ENCODE measurements at regions not wholly inside any gene's neighbourhood (a gene's known extent, or its start where the extent isn't known, plus 50 kb on each side); places are given as distances from the start of the nearest gene placed in this dataset.

GRCh38 chr9:19689328-19690101 is 99.3 kb downstream of the SLC24A2 start:
- H3K27me3 ChIP-seq (ENCODE audit: low read depth, low read length) = no peaks in the 10 kb centered on the region
- no peak overlapping the region for H3K4me3 ChIP-seq (ENCODE audit: low read depth in 1 of 2, low read length in 2 of 2)
- H3K27ac ChIP-seq (ENCODE audit: low read length) = no peak overlapping the region
- H3K9me3 ChIP-seq (ENCODE audit: control insufficient read depth in 1 of 2, low read length in 2 of 2) = peaks cover 0 to 6% of the 10 kb centered on the region in 2 donors
- no peaks in the 10 kb centered on the region for H3K36me3 ChIP-seq (ENCODE audit: control insufficient read depth in 1 of 2, insufficient read depth in 2 of 2, low read length in 2 of 2)
- no peaks in the 10 kb centered on the region for H3K4me1 ChIP-seq (ENCODE audit: control insufficient read depth in 1 of 2, insufficient read depth in 2 of 2, low read length in 2 of 2)

GRCh38 chr9:19683715-19684114 is 105.1 kb downstream of the SLC24A2 start:
- no peaks in the 10 kb centered on the region for H3K4me1 ChIP-seq (ENCODE audit: control insufficient read depth in 1 of 2, insufficient read depth in 2 of 2, low read length in 2 of 2)
- no peaks in the 10 kb centered on the region for H3K9me3 ChIP-seq (ENCODE audit: control insufficient read depth in 1 of 2, low read length in 2 of 2)

DNA sequence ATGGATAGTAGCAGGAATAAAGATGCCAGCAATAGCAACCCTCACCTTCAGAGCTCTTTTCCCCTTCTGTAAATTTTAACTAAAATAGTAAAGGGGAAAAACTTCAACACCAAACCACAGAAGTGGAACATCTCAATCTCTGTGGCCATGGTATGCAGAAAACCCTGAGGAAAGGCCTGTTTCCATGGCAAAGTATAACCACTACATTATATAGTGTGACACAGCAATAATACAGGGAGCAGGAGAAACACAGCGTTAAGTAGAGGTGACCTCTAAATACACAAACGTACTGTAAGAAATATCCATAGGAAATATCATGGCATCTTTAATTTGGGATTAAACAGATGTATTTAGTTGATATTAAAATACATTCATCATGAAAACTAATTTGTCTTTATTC is 106.4 kb downstream of the SLC24A2 start:
- H3K4me1 ChIP-seq (ENCODE audit: control insufficient read depth in 1 of 2, insufficient read depth in 2 of 2, low read length in 2 of 2) = no peaks in the 10 kb centered on the region
- no peaks in the 10 kb centered on the region for H3K27me3 ChIP-seq (ENCODE audit: low read depth, low read length)
- no peaks in the 10 kb centered on the region for H3K9me3 ChIP-seq (ENCODE audit: control insufficient read depth in 1 of 2, low read length in 2 of 2)
- no peak overlapping the region for H3K4me3 ChIP-seq (ENCODE audit: low read depth in 1 of 2, low read length in 2 of 2)
- no peak overlapping the region for H3K27ac ChIP-seq (ENCODE audit: low read length)
- no peaks in the 10 kb centered on the region for H3K36me3 ChIP-seq (ENCODE audit: control insufficient read depth in 1 of 2, insufficient read depth in 2 of 2, low read length in 2 of 2)

More at GRCh38 chr9:19683715-19684114, 105.1 kb downstream of the SLC24A2 start:
- Histone ChIP-seq H3K4me3 (ENCODE audit: low read depth in 1 of 2, low read length in 2 of 2) (no peak overlapping the region), H3K27me3 (ENCODE audit: low read depth, low read length) (no peaks in the 10 kb centered on the region), H3K27ac (ENCODE audit: low read length) (no peak overlapping the region), H3K36me3 (ENCODE audit: control insufficient read depth in 1 of 2, insufficient read depth in 2 of 2, low read length in 2 of 2) (no peaks in the 10 kb centered on the region)

DNA sequence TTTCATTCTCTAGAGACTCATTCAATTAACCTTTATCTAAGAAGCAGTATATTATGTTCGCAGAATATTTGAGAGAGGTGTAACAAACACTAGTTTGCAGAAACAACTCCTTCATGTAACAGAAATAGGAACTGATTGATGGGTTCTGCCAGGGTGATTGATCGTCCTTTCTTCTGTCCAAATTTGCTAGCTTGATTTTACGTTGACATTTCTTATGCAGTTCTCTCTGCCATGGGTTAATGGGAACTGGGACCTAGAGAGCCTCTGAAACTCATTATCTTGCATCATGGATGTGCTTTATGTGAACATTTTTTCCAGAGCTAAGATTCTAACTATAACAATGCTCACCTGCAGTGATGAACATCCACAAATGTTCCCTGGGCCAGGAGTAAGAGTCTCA is 107.0 kb downstream of the SLC24A2 start:
- Histone ChIP-seq H3K4me1 (ENCODE audit: control insufficient read depth in 1 of 2, insufficient read depth in 2 of 2, low read length in 2 of 2) (no peaks in the 10 kb centered on the region), H3K27ac (ENCODE audit: low read length) (no peak overlapping the region), H3K36me3 (ENCODE audit: control insufficient read depth in 1 of 2, insufficient read depth in 2 of 2, low read length in 2 of 2) (no peaks in the 10 kb centered on the region), H3K4me3 (ENCODE audit: low read depth in 1 of 2, low read length in 2 of 2) (no peak overlapping the region), H3K9me3 (ENCODE audit: control insufficient read depth in 1 of 2, low read length in 2 of 2) (no peaks in the 10 kb centered on the region), H3K27me3 (ENCODE audit: low read depth, low read length) (no peaks in the 10 kb centered on the region)

DNA sequence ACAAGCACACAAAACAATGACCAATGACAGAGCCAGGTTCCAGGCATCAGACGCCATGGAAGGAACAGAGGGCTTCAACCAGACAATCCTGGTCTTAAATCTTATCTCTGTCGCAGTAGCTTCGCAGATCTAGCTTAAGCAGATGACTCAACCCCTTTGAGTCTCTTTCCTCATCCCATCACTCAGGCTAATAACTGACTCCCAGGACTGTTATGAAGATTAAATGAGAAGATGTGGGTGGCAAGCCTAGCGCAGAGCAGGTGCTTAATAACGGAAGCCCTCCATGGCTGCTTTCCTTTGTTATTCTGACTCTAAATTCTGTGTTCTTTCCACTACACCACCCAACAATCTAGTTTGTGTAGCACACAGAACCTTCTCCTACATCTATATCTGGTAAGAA is 110.9 kb downstream of the SLC24A2 start:
- Histone ChIP-seq H3K4me3 (ENCODE audit: low read depth in 1 of 2, low read length in 2 of 2) (no peak overlapping the region), H3K27me3 (ENCODE audit: low read depth, low read length) (no peaks in the 10 kb centered on the region), H3K4me1 (ENCODE audit: control insufficient read depth in 1 of 2, insufficient read depth in 2 of 2, low read length in 2 of 2) (no peaks in the 10 kb centered on the region), H3K9me3 (ENCODE audit: control insufficient read depth in 1 of 2, low read length in 2 of 2) (no peaks in the 10 kb centered on the region), H3K36me3 (ENCODE audit: control insufficient read depth in 1 of 2, insufficient read depth in 2 of 2, low read length in 2 of 2) (no peaks in the 10 kb centered on the region), H3K27ac (ENCODE audit: low read length) (no peak overlapping the region)

DNA sequence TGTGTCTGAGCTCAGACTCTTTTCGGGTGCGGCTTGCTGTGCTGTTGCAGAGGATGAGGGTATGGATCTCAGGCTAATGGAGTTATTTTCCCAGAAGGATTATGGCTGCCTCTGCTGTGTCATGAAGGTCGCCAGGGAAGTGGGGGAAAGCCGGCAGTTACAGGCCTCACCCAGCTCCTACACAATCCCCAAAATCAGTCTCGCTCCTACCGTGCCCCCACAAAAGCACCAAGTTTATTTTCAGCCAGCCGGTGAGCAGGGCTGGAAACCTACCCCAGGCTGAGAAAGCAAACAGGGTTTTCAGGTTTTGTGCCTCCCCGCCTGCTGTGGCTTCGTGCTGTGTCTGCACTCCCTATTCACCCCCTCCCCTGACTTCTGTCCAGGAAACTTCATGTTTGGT is 113.3 kb downstream of the SLC24A2 start:
- Histone ChIP-seq H3K36me3 (ENCODE audit: control insufficient read depth in 1 of 2, insufficient read depth in 2 of 2, low read length in 2 of 2) (no peaks in the 10 kb centered on the region), H3K27ac (ENCODE audit: low read length) (no peak overlapping the region), H3K4me3 (ENCODE audit: low read depth in 1 of 2, low read length in 2 of 2) (no peak overlapping the region)

DNA sequence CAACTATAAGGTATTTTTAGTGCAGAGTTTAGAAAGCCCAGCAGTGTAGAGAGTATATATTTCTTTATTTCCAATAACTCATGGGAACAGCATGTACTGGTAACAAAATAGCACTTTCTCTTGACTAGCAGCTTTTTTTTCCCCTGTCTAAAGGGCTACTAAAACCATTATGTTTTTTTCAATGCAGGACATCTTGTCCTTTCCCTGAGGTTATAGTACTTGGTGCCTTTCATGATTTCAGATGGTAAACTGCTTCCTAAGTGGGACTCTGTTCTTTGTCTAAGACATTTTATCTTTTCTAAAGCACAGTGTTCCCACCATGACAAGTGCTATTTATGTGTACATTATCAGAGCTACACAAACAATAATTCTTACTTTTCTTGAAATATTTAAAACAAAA is 122.3 kb downstream of the SLC24A2 start:
- Histone ChIP-seq H3K4me1 (ENCODE audit: control insufficient read depth in 1 of 2, insufficient read depth in 2 of 2, low read length in 2 of 2) (no peaks in the 10 kb centered on the region), H3K36me3 (ENCODE audit: control insufficient read depth in 1 of 2, insufficient read depth in 2 of 2, low read length in 2 of 2) (no peaks in the 10 kb centered on the region), H3K9me3 (ENCODE audit: control insufficient read depth in 1 of 2, low read length in 2 of 2) (no peaks in the 10 kb centered on the region), H3K27me3 (ENCODE audit: low read depth, low read length) (no peaks in the 10 kb centered on the region), H3K4me3 (ENCODE audit: low read depth in 1 of 2, low read length in 2 of 2) (no peak overlapping the region), H3K27ac (ENCODE audit: low read length) (no peak overlapping the region)

More for the DNA sequence above, 113.3 kb downstream of the SLC24A2 start:
- Histone ChIP-seq H3K9me3 (ENCODE audit: control insufficient read depth in 1 of 2, low read length in 2 of 2) (no peaks in the 10 kb centered on the region), H3K27me3 (ENCODE audit: low read depth, low read length) (no peaks in the 10 kb centered on the region), H3K4me1 (ENCODE audit: control insufficient read depth in 1 of 2, insufficient read depth in 2 of 2, low read length in 2 of 2) (no peaks in the 10 kb centered on the region)

DNA sequence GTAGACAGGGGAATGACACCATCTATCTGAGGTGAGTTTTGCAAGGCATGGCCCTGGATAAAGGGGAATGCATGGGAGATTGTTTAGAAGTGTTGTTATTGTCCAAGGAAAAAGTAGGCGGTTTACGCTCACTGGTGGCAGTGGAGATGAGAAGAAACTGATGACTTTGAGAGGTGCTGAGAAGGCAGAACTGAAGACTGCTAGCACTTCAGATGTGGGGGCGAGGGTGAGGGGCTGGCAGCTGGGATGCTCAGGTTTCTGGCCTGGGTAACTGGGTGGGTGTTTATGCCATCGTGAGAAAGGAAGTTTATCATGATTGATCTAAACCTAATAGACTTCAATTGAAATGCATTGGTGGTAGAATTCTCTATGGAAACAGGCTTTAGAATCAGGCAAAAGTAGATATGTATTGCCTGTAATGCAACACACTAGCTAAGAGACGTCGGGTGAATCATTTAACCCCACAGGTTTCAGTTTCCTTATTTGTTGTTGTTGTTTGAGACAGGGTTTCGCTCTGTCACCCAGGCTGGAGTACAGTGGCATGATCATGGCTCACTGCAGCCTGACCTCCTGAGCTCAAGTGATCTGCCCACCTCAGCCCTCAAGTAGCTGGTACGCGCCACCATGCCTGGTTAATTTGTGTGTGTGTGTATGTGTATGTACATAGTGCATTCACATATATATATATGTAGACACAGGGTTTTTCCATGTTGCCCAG is 123.5 kb downstream of the SLC24A2 start:
- no peaks in the 10 kb centered on the region for H3K36me3 ChIP-seq (ENCODE audit: control insufficient read depth in 1 of 2, insufficient read depth in 2 of 2, low read length in 2 of 2)
- no peaks in the 10 kb centered on the region for H3K27me3 ChIP-seq (ENCODE audit: low read depth, low read length)
- H3K4me1 ChIP-seq (ENCODE audit: control insufficient read depth in 1 of 2, insufficient read depth in 2 of 2, low read length in 2 of 2) = no peaks in the 10 kb centered on the region
- no peak overlapping the region for H3K4me3 ChIP-seq (ENCODE audit: low read depth in 1 of 2, low read length in 2 of 2)
- no peaks in the 10 kb centered on the region for H3K9me3 ChIP-seq (ENCODE audit: control insufficient read depth in 1 of 2, low read length in 2 of 2)
- H3K27ac ChIP-seq (ENCODE audit: low read length) = no peak overlapping the region

DNA sequence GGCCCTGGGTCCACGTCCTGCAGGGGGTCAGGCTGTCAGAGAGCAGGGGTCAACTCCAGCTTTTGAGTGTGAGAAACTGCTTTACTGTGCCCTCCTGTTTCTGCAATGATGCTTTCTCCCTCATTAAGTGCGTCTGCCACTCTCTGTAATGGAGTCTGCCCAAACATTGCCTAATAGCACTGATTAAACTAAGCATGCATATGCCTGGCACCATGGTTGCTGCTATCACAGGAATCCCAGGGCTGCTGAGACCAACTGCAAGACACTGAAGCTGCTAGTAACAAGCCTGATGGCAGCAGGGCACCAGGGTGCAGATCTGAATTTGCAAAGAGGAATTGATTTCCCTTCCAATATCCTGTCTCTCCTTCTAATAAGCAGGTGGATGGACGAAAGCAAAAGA is 125.3 kb downstream of the SLC24A2 start:
- H3K27me3 ChIP-seq (ENCODE audit: low read depth, low read length) = no peaks in the 10 kb centered on the region
- no peak overlapping the region for H3K27ac ChIP-seq (ENCODE audit: low read length)
- no peaks in the 10 kb centered on the region for H3K36me3 ChIP-seq (ENCODE audit: control insufficient read depth in 1 of 2, insufficient read depth in 2 of 2, low read length in 2 of 2)
- H3K4me3 ChIP-seq (ENCODE audit: low read depth in 1 of 2, low read length in 2 of 2) = no peak overlapping the region
- H3K4me1 ChIP-seq (ENCODE audit: control insufficient read depth in 1 of 2, insufficient read depth in 2 of 2, low read length in 2 of 2) = peaks cover 0 to 8% of the 10 kb centered on the region in 2 donors
- H3K9me3 ChIP-seq (ENCODE audit: control insufficient read depth in 1 of 2, low read length in 2 of 2) = no peaks in the 10 kb centered on the region

- no peaks in the 10 kb centered on the region for H3K27me3 ChIP-seq (ENCODE audit: low read depth, low read length)
- H3K27ac ChIP-seq (ENCODE audit: low read length) = no peak overlapping the region
- H3K36me3 ChIP-seq (ENCODE audit: control insufficient read depth in 1 of 2, insufficient read depth in 2 of 2, low read length in 2 of 2) = no peaks in the 10 kb centered on the region
- H3K4me1 ChIP-seq (ENCODE audit: control insufficient read depth in 1 of 2, insufficient read depth in 2 of 2, low read length in 2 of 2) = peaks cover 0 to 8% of the 10 kb centered on the region in 2 donors
- no peaks in the 10 kb centered on the region for H3K9me3 ChIP-seq (ENCODE audit: control insufficient read depth in 1 of 2, low read length in 2 of 2)
- no peak overlapping the region for H3K4me3 ChIP-seq (ENCODE audit: low read depth in 1 of 2, low read length in 2 of 2)
Observed at GRCh38 chr9:19662213-19662612, 126.6 kb downstream of the SLC24A2 start.

DNA sequence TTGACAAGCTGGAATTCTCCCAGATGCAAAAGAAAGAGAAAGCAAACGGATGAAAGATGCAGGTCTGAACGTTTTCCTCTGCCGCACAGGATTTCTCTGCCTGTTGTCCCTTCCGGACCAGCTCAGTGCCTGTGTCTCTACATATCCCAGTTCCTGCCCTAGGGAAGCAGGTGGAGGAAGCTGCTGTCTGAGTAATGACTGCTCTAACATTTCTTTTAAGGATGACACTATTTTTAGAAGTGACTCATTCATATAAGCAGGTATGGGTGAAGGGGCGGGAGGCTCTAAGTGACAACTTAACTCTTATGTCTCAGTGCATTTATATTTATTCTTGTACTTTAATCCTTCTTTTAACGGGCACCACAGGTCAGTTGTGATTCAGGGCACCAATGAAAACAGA is 128.8 kb downstream of the SLC24A2 start:
- H3K36me3 ChIP-seq (ENCODE audit: control insufficient read depth in 1 of 2, insufficient read depth in 2 of 2, low read length in 2 of 2) = no peaks in the 10 kb centered on the region
- H3K27ac ChIP-seq (ENCODE audit: low read length) = no peak overlapping the region
- H3K9me3 ChIP-seq (ENCODE audit: control insufficient read depth in 1 of 2, low read length in 2 of 2) = no peaks in the 10 kb centered on the region
- H3K27me3 ChIP-seq (ENCODE audit: low read depth, low read length) = no peaks in the 10 kb centered on the region
- H3K4me1 ChIP-seq (ENCODE audit: control insufficient read depth in 1 of 2, insufficient read depth in 2 of 2, low read length in 2 of 2) = peaks cover 0 to 8% of the 10 kb centered on the region in 2 donors
- H3K4me3 ChIP-seq (ENCODE audit: low read depth in 1 of 2, low read length in 2 of 2) = no peak overlapping the region

Measured in muscle layer of duodenum (tissue), 2 donors.